ENCODE measurements at regions not wholly inside any gene's neighbourhood (a gene's known extent, or its start where the extent isn't known, plus 50 kb on each side); places are given as distances from the start of the nearest gene placed in this dataset.

DNA sequence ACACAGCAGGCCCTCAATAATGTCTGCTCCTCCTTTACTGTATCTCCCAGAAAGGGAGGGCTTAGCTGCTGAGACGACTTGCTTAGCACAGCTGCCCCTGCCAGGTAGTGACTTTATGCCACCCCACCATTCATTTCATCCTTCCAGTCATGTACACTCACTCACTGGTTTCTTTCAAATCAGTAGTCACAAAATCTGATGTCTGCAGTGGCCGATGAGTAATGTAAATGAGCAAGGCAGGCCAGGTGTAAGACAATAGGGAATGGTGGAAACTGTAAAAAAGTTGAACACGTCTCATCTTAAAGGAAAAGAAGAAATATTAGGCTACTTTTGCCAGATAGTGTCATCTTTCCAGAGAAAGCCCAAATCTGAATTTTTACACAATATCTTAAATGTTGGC is 207.6 kb upstream of the PRICKLE2 start:
- H3K9me2 ChIP-seq (replicated peaks; ENCODE audit: control insufficient read depth, low read length), result no peaks in the 10 kb centered on the region
- H4K20me1 ChIP-seq (ENCODE audit: control insufficient read depth, insufficient read depth, low read depth, low read length), result no peaks in the 10 kb centered on the region
- no peaks in the 10 kb centered on the region for H3K27me3 ChIP-seq (ENCODE audit: control insufficient read depth, low read length)
- no peak for TF ChIP-seq EZH2phosphoT487 (IDR thresholded peaks at IDR 0.05; ENCODE audit: borderline replicate concordance, low read length)
- TF ChIP-seq, protein P1, sequence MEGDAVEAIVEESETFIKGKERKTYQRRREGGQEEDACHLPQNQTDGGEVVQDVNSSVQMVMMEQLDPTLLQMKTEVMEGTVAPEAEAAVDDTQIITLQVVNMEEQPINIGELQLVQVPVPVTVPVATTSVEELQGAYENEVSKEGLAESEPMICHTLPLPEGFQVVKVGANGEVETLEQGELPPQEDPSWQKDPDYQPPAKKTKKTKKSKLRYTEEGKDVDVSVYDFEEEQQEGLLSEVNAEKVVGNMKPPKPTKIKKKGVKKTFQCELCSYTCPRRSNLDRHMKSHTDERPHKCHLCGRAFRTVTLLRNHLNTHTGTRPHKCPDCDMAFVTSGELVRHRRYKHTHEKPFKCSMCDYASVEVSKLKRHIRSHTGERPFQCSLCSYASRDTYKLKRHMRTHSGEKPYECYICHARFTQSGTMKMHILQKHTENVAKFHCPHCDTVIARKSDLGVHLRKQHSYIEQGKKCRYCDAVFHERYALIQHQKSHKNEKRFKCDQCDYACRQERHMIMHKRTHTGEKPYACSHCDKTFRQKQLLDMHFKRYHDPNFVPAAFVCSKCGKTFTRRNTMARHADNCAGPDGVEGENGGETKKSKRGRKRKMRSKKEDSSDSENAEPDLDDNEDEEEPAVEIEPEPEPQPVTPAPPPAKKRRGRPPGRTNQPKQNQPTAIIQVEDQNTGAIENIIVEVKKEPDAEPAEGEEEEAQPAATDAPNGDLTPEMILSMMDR (IDR thresholded peaks at IDR 0.05; ENCODE audit: low read depth, low read length, poor library complexity, severe bottlenecking), result no peak
- H3K79me2 ChIP-seq (ENCODE audit: control insufficient read depth, low read length), result no peaks in the 10 kb centered on the region
- H3K4me2 ChIP-seq (ENCODE audit: low read length), result no peak overlapping the region
- H3K4me3 ChIP-seq (ENCODE audit: low read length), result no peak overlapping the region
- no peak overlapping the region for H3K27ac ChIP-seq (ENCODE audit: low read depth, low read length)
- H3K4me1 ChIP-seq (ENCODE audit: control insufficient read depth, low read length), result no peaks in the 10 kb centered on the region
- no peaks in the 10 kb centered on the region for H3K36me3 ChIP-seq (ENCODE audit: control insufficient read depth, low read length)
- no peaks in the 10 kb centered on the region for H3F3A ChIP-seq (ENCODE audit: control insufficient read depth, insufficient read depth)
- no peaks in the 10 kb centered on the region for H3K9me3 ChIP-seq (ENCODE audit: control insufficient read depth, insufficient read depth, low read length)

DNA sequence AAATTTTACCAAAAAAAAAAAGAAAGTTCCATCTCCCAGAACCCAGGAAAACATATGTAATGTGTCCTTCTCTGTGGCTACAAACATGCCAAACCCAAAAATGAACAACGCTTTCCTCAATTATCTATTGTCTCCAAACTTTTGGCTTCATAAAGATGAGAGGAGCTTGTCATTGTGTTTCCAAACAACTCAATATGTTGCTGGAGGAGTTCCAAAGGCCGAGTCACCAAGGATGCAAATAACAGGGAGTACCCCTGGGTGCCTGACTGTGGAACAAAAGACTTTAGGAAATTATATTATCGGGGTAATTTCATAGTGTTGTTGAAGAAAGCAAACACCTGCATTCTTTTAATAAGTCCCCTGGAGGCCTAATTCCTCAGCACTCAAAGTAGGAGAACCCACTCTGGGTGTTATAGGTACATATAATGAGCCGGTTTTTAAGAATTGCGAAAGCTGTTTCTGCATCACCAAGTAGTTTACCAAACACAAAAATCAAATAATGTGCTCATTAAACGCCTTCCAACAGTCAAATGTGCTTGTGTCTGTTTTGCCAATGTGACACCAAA is 206.3 kb upstream of the PRICKLE2 start:
- Histone ChIP-seq H3K36me3 (ENCODE audit: control insufficient read depth, low read length) (no peaks in the 10 kb centered on the region), H3K4me2 (ENCODE audit: low read length) (no peak overlapping the region), H3K4me1 (ENCODE audit: control insufficient read depth, low read length) (no peaks in the 10 kb centered on the region), H3K9me3 (ENCODE audit: control insufficient read depth, insufficient read depth, low read length) (no peaks in the 10 kb centered on the region), H3K4me3 (ENCODE audit: low read length) (no peak overlapping the region), H3K27me3 (ENCODE audit: control insufficient read depth, low read length) (no peaks in the 10 kb centered on the region), H3F3A (ENCODE audit: control insufficient read depth, insufficient read depth) (no peaks in the 10 kb centered on the region), H3K27ac (ENCODE audit: low read depth, low read length) (no peak overlapping the region), H4K20me1 (ENCODE audit: control insufficient read depth, insufficient read depth, low read depth, low read length) (no peaks in the 10 kb centered on the region), H3K79me2 (ENCODE audit: control insufficient read depth, low read length) (no peaks in the 10 kb centered on the region), H3K9me2 (replicated peaks; ENCODE audit: control insufficient read depth, low read length) (no peaks in the 10 kb centered on the region)
- TF ChIP-seq, protein P1 (IDR thresholded peaks at IDR 0.05; ENCODE audit: low read depth, low read length, poor library complexity, severe bottlenecking), result no peak
- TF ChIP-seq EZH2phosphoT487 (IDR thresholded peaks at IDR 0.05; ENCODE audit: borderline replicate concordance, low read length), result no peak

DNA sequence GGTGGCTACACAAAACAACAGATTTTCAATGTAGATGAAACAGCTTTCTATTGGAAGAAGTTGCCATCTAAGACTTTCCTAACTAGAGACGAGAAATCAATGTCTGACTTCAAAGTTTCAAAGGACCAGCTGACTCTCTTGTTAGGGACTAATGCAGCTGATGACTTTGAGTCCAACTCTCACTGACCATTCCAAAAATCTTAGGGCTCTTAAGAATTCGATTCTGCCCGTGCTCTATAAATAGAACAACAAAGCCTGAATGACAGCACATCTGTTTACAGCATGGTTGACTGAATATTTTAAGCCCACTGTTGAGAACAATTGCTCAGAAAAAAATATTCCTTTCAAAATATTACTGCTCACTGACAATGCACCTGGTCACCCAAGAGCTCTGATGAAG is 202.4 kb upstream of the PRICKLE2 start:
- Histone ChIP-seq H3K27ac (ENCODE audit: low read depth, low read length) (no peak overlapping the region), H3K4me3 (ENCODE audit: low read length) (no peak overlapping the region)
- no peak for TF ChIP-seq EZH2phosphoT487 (IDR thresholded peaks at IDR 0.05; ENCODE audit: borderline replicate concordance, low read length)
- TF ChIP-seq, protein P1 (IDR thresholded peaks at IDR 0.05; ENCODE audit: low read depth, low read length, poor library complexity, severe bottlenecking), result no peak

More for the DNA sequence above, 202.4 kb upstream of the PRICKLE2 start:
- no peaks in the 10 kb centered on the region for H3K4me1 ChIP-seq (ENCODE audit: control insufficient read depth, low read length)
- H3K27me3 ChIP-seq (ENCODE audit: control insufficient read depth, low read length), result no peaks in the 10 kb centered on the region
- no peaks in the 10 kb centered on the region for H3F3A ChIP-seq (ENCODE audit: control insufficient read depth, insufficient read depth)
- no peaks in the 10 kb centered on the region for H3K9me2 ChIP-seq (replicated peaks; ENCODE audit: control insufficient read depth, low read length)
- H3K36me3 ChIP-seq (ENCODE audit: control insufficient read depth, low read length), result no peaks in the 10 kb centered on the region
- H3K79me2 ChIP-seq (ENCODE audit: control insufficient read depth, low read length), result no peaks in the 10 kb centered on the region
- no peaks in the 10 kb centered on the region for H4K20me1 ChIP-seq (ENCODE audit: control insufficient read depth, insufficient read depth, low read depth, low read length)
- H3K4me2 ChIP-seq (ENCODE audit: low read length), result no peak overlapping the region
- H3K9me3 ChIP-seq (ENCODE audit: control insufficient read depth, insufficient read depth, low read length), result no peaks in the 10 kb centered on the region
